ENCODE measurements at regions not wholly inside any gene's neighbourhood (a gene's known extent, or its start where the extent isn't known, plus 50 kb on each side); places are given as distances from the start of the nearest gene placed in this dataset.

- no peak for TF ChIP-seq CTCF (IDR thresholded peaks at IDR 0.05; ENCODE audit: unreplicated experiment)
- H3K9me3 Mint-ChIP-seq (ENCODE audit: unreplicated experiment), result no peaks in the 10 kb centered on the region
- no peak overlapping the region for H3K4me3 Mint-ChIP-seq (ENCODE audit: unreplicated experiment)
- DNase-seq (ENCODE audit: low spot score), result no peak
- no peak overlapping the region for H3K27ac Mint-ChIP-seq (ENCODE audit: unreplicated experiment)
- peaks cover 2% of the 10 kb centered on the region for H3K27me3 Mint-ChIP-seq (ENCODE audit: unreplicated experiment)
- no peaks in the 10 kb centered on the region for H3K4me1 Mint-ChIP-seq (ENCODE audit: unreplicated experiment)
- H3K36me3 Mint-ChIP-seq (ENCODE audit: low read depth, unreplicated experiment), result no peaks in the 10 kb centered on the region
These were observed 71.7 kb downstream of the C16orf95 start for GRCh38 chr16:87245511-87245910.

GRCh38 chr16:87246269-87247065, 70.7 kb downstream of the C16orf95 start:
- H3K27ac Mint-ChIP-seq (ENCODE audit: unreplicated experiment), result no peak overlapping the region
- H3K27me3 Mint-ChIP-seq (ENCODE audit: unreplicated experiment), result peaks cover 2% of the 10 kb centered on the region
- no peaks in the 10 kb centered on the region for H3K4me1 Mint-ChIP-seq (ENCODE audit: unreplicated experiment)
- no peak overlapping the region for H3K4me3 Mint-ChIP-seq (ENCODE audit: unreplicated experiment)
- H3K36me3 Mint-ChIP-seq (ENCODE audit: low read depth, unreplicated experiment), result no peaks in the 10 kb centered on the region
- TF ChIP-seq CTCF (IDR thresholded peaks at IDR 0.05; ENCODE audit: unreplicated experiment), result no peak
- no peak for DNase-seq (ENCODE audit: low spot score)
- H3K9me3 Mint-ChIP-seq (ENCODE audit: unreplicated experiment), result no peaks in the 10 kb centered on the region

- Mint-ChIP-seq H3K4me1 (ENCODE audit: unreplicated experiment) (no peaks in the 10 kb centered on the region), H3K36me3 (ENCODE audit: low read depth, unreplicated experiment) (no peaks in the 10 kb centered on the region), H3K9me3 (ENCODE audit: unreplicated experiment) (no peaks in the 10 kb centered on the region), H3K27ac (ENCODE audit: unreplicated experiment) (no peak overlapping the region), H3K4me3 (ENCODE audit: unreplicated experiment) (no peak overlapping the region), H3K27me3 (ENCODE audit: unreplicated experiment) (peaks cover 2% of the 10 kb centered on the region)
- no peak for TF ChIP-seq CTCF (IDR thresholded peaks at IDR 0.05; ENCODE audit: unreplicated experiment)
- no peak for DNase-seq (ENCODE audit: low spot score)
These were observed 68.5 kb downstream of the C16orf95 start for GRCh38 chr16:87248714-87249113.

- no peaks in the 10 kb centered on the region for H3K9me3 Mint-ChIP-seq (ENCODE audit: unreplicated experiment)
- no peak for TF ChIP-seq CTCF (IDR thresholded peaks at IDR 0.05; ENCODE audit: unreplicated experiment)
- no peaks in the 10 kb centered on the region for H3K36me3 Mint-ChIP-seq (ENCODE audit: low read depth, unreplicated experiment)
- H3K27me3 Mint-ChIP-seq (ENCODE audit: unreplicated experiment), result peaks cover 2% of the 10 kb centered on the region
- no peaks in the 10 kb centered on the region for H3K4me1 Mint-ChIP-seq (ENCODE audit: unreplicated experiment)
- no peak overlapping the region for H3K27ac Mint-ChIP-seq (ENCODE audit: unreplicated experiment)
- no peak for DNase-seq (ENCODE audit: low spot score)
- no peak overlapping the region for H3K4me3 Mint-ChIP-seq (ENCODE audit: unreplicated experiment)
These were observed 67.8 kb downstream of the C16orf95 start for GRCh38 chr16:87249425-87249824.

- Mint-ChIP-seq H3K4me3 (ENCODE audit: unreplicated experiment) (no peak overlapping the region), H3K27me3 (ENCODE audit: unreplicated experiment) (peaks cover under 1% of the 10 kb centered on the region), H3K4me1 (ENCODE audit: unreplicated experiment) (no peaks in the 10 kb centered on the region), H3K36me3 (ENCODE audit: low read depth, unreplicated experiment) (no peaks in the 10 kb centered on the region), H3K9me3 (ENCODE audit: unreplicated experiment) (no peaks in the 10 kb centered on the region), H3K27ac (ENCODE audit: unreplicated experiment) (no peak overlapping the region)
- no peak for TF ChIP-seq CTCF (IDR thresholded peaks at IDR 0.05; ENCODE audit: unreplicated experiment)
- DNase-seq (ENCODE audit: low spot score), result no peak
These were observed 66.7 kb downstream of the C16orf95 start for GRCh38 chr16:87250431-87250960.

All from endothelial cell (in vitro differentiated cells).